ENCODE measurements at regions not wholly inside any gene's neighbourhood (a gene's known extent, or its start where the extent isn't known, plus 50 kb on each side); places are given as distances from the start of the nearest gene placed in this dataset.

DNA sequence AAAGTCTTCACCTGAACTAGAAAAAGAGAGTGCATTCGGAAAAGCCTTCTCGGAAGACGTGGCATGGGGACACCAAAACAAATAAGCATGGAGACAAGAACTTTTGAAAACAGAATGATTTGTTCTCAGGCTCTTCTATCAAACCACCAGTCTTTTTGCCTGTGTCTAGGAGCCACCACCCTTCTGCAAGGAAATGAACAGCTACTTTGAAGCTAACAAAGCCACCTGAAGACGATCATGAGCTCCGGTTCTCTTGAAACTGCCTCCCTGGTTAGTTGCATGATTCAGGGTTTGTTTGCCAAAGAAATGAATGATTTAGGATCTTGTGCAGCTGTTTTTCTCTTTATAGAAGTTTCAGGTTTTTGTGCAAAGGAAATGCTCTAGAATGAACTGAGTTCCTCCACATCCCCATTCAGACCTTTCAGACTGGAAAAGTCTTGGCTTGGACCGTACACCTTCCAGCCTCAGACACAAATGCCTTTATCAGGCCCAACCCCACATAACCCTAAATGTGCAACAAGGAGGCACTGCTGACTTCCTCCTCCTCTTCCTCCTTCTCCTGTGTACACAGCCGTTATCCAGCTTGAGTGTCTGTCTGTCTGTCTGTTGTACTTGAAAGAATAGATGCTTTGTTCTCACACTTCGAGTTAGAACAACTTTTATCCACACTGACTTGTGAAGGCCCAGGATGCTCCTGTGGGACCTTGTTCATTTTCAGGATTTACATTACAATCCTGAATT lies 334.8 kb upstream of the KLF3 start:
- TF ChIP-seq, protein P1, sequence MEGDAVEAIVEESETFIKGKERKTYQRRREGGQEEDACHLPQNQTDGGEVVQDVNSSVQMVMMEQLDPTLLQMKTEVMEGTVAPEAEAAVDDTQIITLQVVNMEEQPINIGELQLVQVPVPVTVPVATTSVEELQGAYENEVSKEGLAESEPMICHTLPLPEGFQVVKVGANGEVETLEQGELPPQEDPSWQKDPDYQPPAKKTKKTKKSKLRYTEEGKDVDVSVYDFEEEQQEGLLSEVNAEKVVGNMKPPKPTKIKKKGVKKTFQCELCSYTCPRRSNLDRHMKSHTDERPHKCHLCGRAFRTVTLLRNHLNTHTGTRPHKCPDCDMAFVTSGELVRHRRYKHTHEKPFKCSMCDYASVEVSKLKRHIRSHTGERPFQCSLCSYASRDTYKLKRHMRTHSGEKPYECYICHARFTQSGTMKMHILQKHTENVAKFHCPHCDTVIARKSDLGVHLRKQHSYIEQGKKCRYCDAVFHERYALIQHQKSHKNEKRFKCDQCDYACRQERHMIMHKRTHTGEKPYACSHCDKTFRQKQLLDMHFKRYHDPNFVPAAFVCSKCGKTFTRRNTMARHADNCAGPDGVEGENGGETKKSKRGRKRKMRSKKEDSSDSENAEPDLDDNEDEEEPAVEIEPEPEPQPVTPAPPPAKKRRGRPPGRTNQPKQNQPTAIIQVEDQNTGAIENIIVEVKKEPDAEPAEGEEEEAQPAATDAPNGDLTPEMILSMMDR (conservative IDR thresholded peaks at IDR 0.05; ENCODE audit: low read depth, low read length), result no peak
- TF ChIP-seq EZH2 (IDR thresholded peaks at IDR 0.05; ENCODE audit: borderline replicate concordance, low read depth, low read length, poor library complexity, severe bottlenecking), result no peak
- Histone ChIP-seq H3K36me3 (ENCODE audit: insufficient read depth, low read length, poor library complexity, severe bottlenecking) (no peaks in the 10 kb centered on the region), H3K27ac (ENCODE audit: low read depth, low read length, poor library complexity, severe bottlenecking) (peak overlapping the region; percentile 53), H3K27me3 (replicated peaks; ENCODE audit: insufficient read depth, low read depth, low read length, poor library complexity) (no peaks in the 10 kb centered on the region), H3K4me3 (ENCODE audit: low read depth, low read length, poor library complexity, severe bottlenecking) (no peak overlapping the region), H3K9me3 (ENCODE audit: low read depth, low read length, poor library complexity, severe bottlenecking) (no peaks in the 10 kb centered on the region), H3K4me1 (ENCODE audit: insufficient read depth, low read length, poor library complexity, severe bottlenecking) (peaks cover 20% of the 10 kb centered on the region)
- POLR2A ChIA-PET (ENCODE audit: low non-redundant PET), result no interaction called here
- intact Hi-C loops (cut with micrococcal nuclease; ENCODE audit: unreplicated experiment), result no loop called here
- CTCF ChIA-PET, result no interaction called here
- no peak for DNase-seq (ENCODE audit: low spot score)
- BruUV-seq (replicated peaks), result no TSS peak

DNA sequence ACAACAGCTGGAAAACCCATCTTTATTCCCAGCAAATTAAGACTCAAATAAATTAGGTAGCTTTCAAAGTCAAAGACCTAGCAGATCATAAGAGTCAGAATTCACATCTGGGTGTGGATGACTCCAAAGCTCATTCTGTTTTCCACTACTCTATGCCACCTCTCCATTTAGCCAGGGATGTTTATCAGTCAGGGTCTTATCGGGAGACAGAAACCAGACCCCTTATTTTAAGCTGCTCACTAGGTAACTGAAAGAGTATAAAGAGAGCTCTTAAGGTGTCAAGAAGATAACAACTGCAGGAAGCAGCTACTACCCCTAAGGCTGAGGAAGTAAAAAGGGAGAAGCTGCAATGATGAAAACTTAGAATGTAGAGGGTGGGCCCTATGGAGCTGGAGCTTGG lies 333.7 kb upstream of the KLF3 start:
- intact Hi-C loops (cut with micrococcal nuclease; ENCODE audit: unreplicated experiment), result no loop called here

DNA sequence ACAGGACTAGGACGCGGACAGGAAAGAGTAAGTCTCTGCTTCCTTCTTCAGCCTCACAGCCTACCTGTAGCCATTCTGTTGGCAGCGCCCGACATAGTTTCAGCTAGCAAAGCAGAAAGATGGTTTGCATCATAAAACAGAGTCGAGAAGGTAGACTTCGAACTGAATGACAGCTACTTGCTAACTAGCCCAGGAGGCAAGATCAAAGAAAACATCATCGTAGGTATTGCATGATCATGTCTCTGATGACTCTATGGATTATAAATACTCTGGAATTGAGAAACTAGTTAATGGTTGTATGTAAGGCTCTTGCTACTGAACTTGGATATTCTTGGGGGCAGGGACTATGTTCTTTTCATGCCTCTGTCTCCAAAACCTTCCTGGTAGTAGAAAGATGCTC lies 333.1 kb upstream of the KLF3 start:
- no peak for DNase-seq (ENCODE audit: low spot score)
- ChIA-PET POLR2A (ENCODE audit: low non-redundant PET) (no interaction called here), CTCF (no interaction called here)
- intact Hi-C loops (cut with micrococcal nuclease; ENCODE audit: unreplicated experiment), result no loop called here
- Histone ChIP-seq H3K4me1 (ENCODE audit: insufficient read depth, low read length, poor library complexity, severe bottlenecking) (peaks cover 20% of the 10 kb centered on the region), H3K9me3 (ENCODE audit: low read depth, low read length, poor library complexity, severe bottlenecking) (no peaks in the 10 kb centered on the region), H3K27ac (ENCODE audit: low read depth, low read length, poor library complexity, severe bottlenecking) (no peak overlapping the region), H3K27me3 (replicated peaks; ENCODE audit: insufficient read depth, low read depth, low read length, poor library complexity) (no peaks in the 10 kb centered on the region), H3K4me3 (ENCODE audit: low read depth, low read length, poor library complexity, severe bottlenecking) (no peak overlapping the region), H3K36me3 (ENCODE audit: insufficient read depth, low read length, poor library complexity, severe bottlenecking) (no peaks in the 10 kb centered on the region)
- no TSS peak for BruUV-seq (replicated peaks)
- TF ChIP-seq, protein P1 (conservative IDR thresholded peaks at IDR 0.05; ENCODE audit: low read depth, low read length), result no peak
- no peak for TF ChIP-seq EZH2 (IDR thresholded peaks at IDR 0.05; ENCODE audit: borderline replicate concordance, low read depth, low read length, poor library complexity, severe bottlenecking)

More for the DNA sequence above, 333.7 kb upstream of the KLF3 start:
- DNase-seq (ENCODE audit: low spot score), result no peak
- Histone ChIP-seq H3K4me3 (ENCODE audit: low read depth, low read length, poor library complexity, severe bottlenecking) (no peak overlapping the region), H3K27ac (ENCODE audit: low read depth, low read length, poor library complexity, severe bottlenecking) (no peak overlapping the region), H3K27me3 (replicated peaks; ENCODE audit: insufficient read depth, low read depth, low read length, poor library complexity) (no peaks in the 10 kb centered on the region), H3K36me3 (ENCODE audit: insufficient read depth, low read length, poor library complexity, severe bottlenecking) (no peaks in the 10 kb centered on the region), H3K4me1 (ENCODE audit: insufficient read depth, low read length, poor library complexity, severe bottlenecking) (peaks cover 20% of the 10 kb centered on the region), H3K9me3 (ENCODE audit: low read depth, low read length, poor library complexity, severe bottlenecking) (no peaks in the 10 kb centered on the region)
- no TSS peak for BruUV-seq (replicated peaks)
- ChIA-PET CTCF (no interaction called here), POLR2A (ENCODE audit: low non-redundant PET) (interaction anchor here (0.6 kb wide), 1 partner anchor 100 kb away, joined by 7 read pairs; no protein-coding TSS in a partner anchor)
- TF ChIP-seq, protein P1 (conservative IDR thresholded peaks at IDR 0.05; ENCODE audit: low read depth, low read length), result no peak
- no peak for TF ChIP-seq EZH2 (IDR thresholded peaks at IDR 0.05; ENCODE audit: borderline replicate concordance, low read depth, low read length, poor library complexity, severe bottlenecking)

Data from A673 (cell line).